HCT116 (cell line): ENCODE measurements at regions not wholly inside any gene's neighbourhood (a gene's known extent, or its start where the extent isn't known, plus 50 kb on each side); places are given as distances from the start of the nearest gene placed in this dataset.

Source experiments
- ATAC-seq: fragments of 200-7000 bp; cut with Tn5 transposase; 2 replicates; pipeline ENCODE4 v1.9.1; 2020; ENCODE audit warnings: mild to moderate bottlenecking, moderate library complexity
- BruUV-seq: library from RNA; stranded (reverse); fragments of 400-500 nt; replicated peaks from 2 replicates; lab custom pipeline; 2021; lab: Mats Ljungman, UMichigan
- CTCF ChIA-PET: fragments of 300-600 bp; sonication (Branson Sonifier 250); formaldehyde crosslinking; loops from one replicate; lab custom pipeline; 2021; ENCODE audit warnings: antibody characterized with exemption; lab: Charles Lee
- POLR2A ChIA-PET: fragments of 300-600, 350-600 bp; sonication (Branson Sonifier 250); formaldehyde crosslinking; loops from one replicate; lab custom pipeline; 2021; ENCODE audit warnings: antibody characterized with exemption; lab: Charles Lee
- RAD21 ChIA-PET, 2 experiments: fragments of 300-600 bp; sonication (Branson Sonifier 250); formaldehyde crosslinking; loops; one replicate each; lab custom pipeline; 2023; ENCODE audit warnings: low total read pairs in 2 of 2; ENCODE audit not compliant: uncharacterized antibody in 2 of 2, unreplicated experiment in 2 of 2, low non-redundant PET in 1 of 2; lab: Charles Lee
- DNase-seq: peaks from one replicate; pipeline ENCODE4 v3.0.0-alpha.2; 2010; ENCODE audit warnings: low read depth, low spot score
- H2AFZ ChIP-seq: fragments of 200-600 bp; shearing (Covaris generic), sonication (generic); 2 replicates; pipeline ENCODE4 v1.6.1; 2017; ENCODE audit warnings: low read depth, mixed run types, mixed read lengths, antibody characterized with exemption, low read length; ENCODE audit not compliant: poor library complexity, severe bottlenecking
- H3K27ac ChIP-seq: 2 replicates; pipeline ENCODE4 v1.5.1; 2012; ENCODE audit warnings: low read depth, low read length
- H3K27me3 ChIP-seq: fragments of 200-600 bp; sonication (generic); 2 replicates; pipeline ENCODE4 v1.6.1; 2016; ENCODE audit warnings: mixed run types, low read length, mixed read lengths; ENCODE audit not compliant: insufficient read depth
- H3K36me3 ChIP-seq, 2 experiments: fragments of 200-500 bp in 1 of 2; fragments of 200-600 bp in 1 of 2; sonication (Bioruptor generic) in 1 of 2; sonication (generic) in 1 of 2; 2 replicates each; pipeline versions ENCODE4 v1.5.1 to v1.6.1; 2014 to 2016; ENCODE audit warnings: low read length in 2 of 2, inconsistent platforms in 1 of 2, mixed read lengths in 1 of 2, mixed run types in 1 of 2; ENCODE audit not compliant: insufficient read depth in 2 of 2, control insufficient read depth in 1 of 2
- H3K4me1 ChIP-seq, 2 experiments: fragments of 200-600 bp in 1 of 2; sonication (generic) in 1 of 2; 2 replicates each; pipeline versions ENCODE4 v1.5.1 to v1.6.1; 2012 to 2017; ENCODE audit warnings: low read length in 2 of 2, inconsistent platforms in 1 of 2, mild to moderate bottlenecking in 1 of 2, mixed read lengths in 1 of 2, mixed run types in 1 of 2, moderate library complexity in 1 of 2; ENCODE audit not compliant: insufficient read depth in 2 of 2, control insufficient read depth in 1 of 2
- H3K4me2 ChIP-seq: fragments of 200-600 bp; sonication (generic); 2 replicates; pipeline ENCODE4 v1.6.1; 2017; ENCODE audit warnings: mixed run types, low read length, mixed read lengths
- H3K4me3 ChIP-seq, 2 experiments: fragments of 200-600 bp in 1 of 2; sonication (generic) in 1 of 2; replicated peaks in 1 of 2; 2 replicates each; pipeline ENCODE4 v1.5.1; 2011 to 2016; ENCODE audit warnings: low read length in 2 of 2, control low read depth in 1 of 2, low read depth in 1 of 2, mild to moderate bottlenecking in 1 of 2, mixed read lengths in 1 of 2, mixed run types in 1 of 2
- H3K79me2 ChIP-seq: fragments of 200-600 bp; sonication (generic); 2 replicates; pipeline ENCODE4 v1.6.1; 2017; ENCODE audit warnings: mild to moderate bottlenecking, mixed run types, low read length, moderate library complexity, mixed read lengths; ENCODE audit not compliant: insufficient read depth
- H3K9ac ChIP-seq: fragments of 200-600 bp; sonication (generic); 2 replicates; pipeline ENCODE4 v1.6.1; 2016; ENCODE audit warnings: low read length, mixed read lengths
- H3K9me2 ChIP-seq: fragments of 200-600 bp; sonication (generic), shearing (Covaris generic); 2 replicates; pipeline ENCODE4 v1.6.1; 2017; ENCODE audit warnings: mixed run types, mild to moderate bottlenecking, moderate library complexity; ENCODE audit not compliant: insufficient read depth
- H3K9me3 ChIP-seq, 2 experiments: fragments of 200-500 bp in 1 of 2; fragments of 200-600 bp in 1 of 2; sonication (Bioruptor generic) in 1 of 2; sonication (generic) in 1 of 2; 2 replicates each; pipeline ENCODE4 v1.6.1; 2014 to 2017; ENCODE audit warnings: low read length in 2 of 2, mixed read lengths in 2 of 2, inconsistent platforms in 1 of 2, low read depth in 1 of 2, mild to moderate bottlenecking in 1 of 2, mixed run types in 1 of 2, moderate library complexity in 1 of 2; ENCODE audit not compliant: control insufficient read depth in 1 of 2, insufficient read depth in 1 of 2
- H4K20me1 ChIP-seq: fragments of 200-600 bp; sonication (generic), shearing (Covaris generic); 2 replicates; pipeline ENCODE4 v1.6.1; 2017; ENCODE audit warnings: mixed run types, mild to moderate bottlenecking, moderate library complexity; ENCODE audit not compliant: insufficient read depth
- EGR1 ChIP-seq: IDR thresholded peaks from 2 replicates; pipeline ENCODE4 v1.6.1; 2012; ENCODE audit warnings: low read depth
- FOSL1 ChIP-seq: IDR thresholded peaks from 2 replicates; pipeline ENCODE4 v1.6.1; 2012; ENCODE audit warnings: low read depth
- JUND ChIP-seq: IDR thresholded peaks from 2 replicates; pipeline ENCODE4 v1.6.1; 2012
- RAD21 ChIP-seq: IDR thresholded peaks from 2 replicates; pipeline ENCODE4 v1.6.1; 2012; ENCODE audit warnings: low read depth, mild to moderate bottlenecking
- TCF7L2 ChIP-seq: IDR thresholded peaks from 2 replicates; pipeline ENCODE4 v1.7.0; 2011; ENCODE audit warnings: borderline replicate concordance, inconsistent platforms; ENCODE audit not compliant: insufficient read depth, insufficient read length; ENCODE audit errors: extremely low read depth
- ZNF274 ChIP-seq: fragments of 200-500 bp; sonication (Bioruptor generic); IDR thresholded peaks from 2 replicates; pipeline ENCODE4 v1.6.1; 2014; ENCODE audit warnings: mild to moderate bottlenecking, low read depth, low read length, inconsistent platforms
- intact Hi-C: fragments of 100-400 bp; cut with micrococcal nuclease; formaldehyde crosslinking; loops from 2 replicates; pipeline ENCODE4 v1.10.0; 2022
- TF ChIP-seq, protein P1 (sequence below): IDR thresholded peaks from 2 replicates; pipeline ENCODE4 v1.6.1; 2012; ENCODE audit warnings: low read depth
- TF ChIP-seq, protein P2 (sequence below), 3 experiments: fragments of 200-600 bp in 1 of 3; sonication (generic) in 1 of 3; IDR thresholded peaks in 2 of 3; conservative IDR thresholded peaks in 1 of 3; 2 replicates each; pipeline ENCODE4 v1.5.1; 2012 to 2017; ENCODE audit warnings: low read depth in 2 of 3, low read length in 2 of 3, antibody characterized with exemption in 1 of 3, borderline replicate concordance in 1 of 3, control low read depth in 1 of 3, mild to moderate bottlenecking in 1 of 3, mixed read lengths in 1 of 3, mixed run types in 1 of 3, moderate library complexity in 1 of 3; ENCODE audit not compliant: insufficient read depth in 1 of 3
- TF ChIP-seq, protein P3 (sequence below): IDR thresholded peaks from 2 replicates; pipeline ENCODE4 v1.6.1; 2011; ENCODE audit warnings: mild to moderate bottlenecking, low read length, moderate library complexity; ENCODE audit not compliant: insufficient replicate concordance; ENCODE audit errors: extremely low read depth

DNA sequence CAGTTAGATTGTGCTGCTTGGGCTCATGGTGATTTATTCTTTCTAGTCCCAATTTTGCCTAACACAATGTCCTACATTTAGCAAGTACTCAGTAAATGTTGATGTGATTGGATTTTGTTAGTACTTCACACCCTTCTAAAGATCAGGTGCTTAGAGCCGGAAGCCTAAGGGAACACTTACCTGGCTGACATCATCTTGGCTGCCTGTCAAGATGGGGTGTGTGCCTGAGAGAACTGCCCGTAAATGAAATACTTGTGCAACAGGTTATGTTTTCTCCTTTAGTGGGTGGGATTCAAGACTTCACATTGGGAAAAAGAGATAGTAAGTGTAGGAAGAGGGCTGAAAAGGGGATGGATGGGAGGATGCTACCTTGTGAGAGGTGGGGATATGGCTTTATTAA lies 75.5 kb upstream of the MACF1 start (continued):
- no peak for TF ChIP-seq ZNF274
- TF ChIP-seq FOSL1, result peak; percentile 25; the same call in 1 of the 2 replicates
- TF ChIP-seq JUND, result peak; percentile 69

DNA sequence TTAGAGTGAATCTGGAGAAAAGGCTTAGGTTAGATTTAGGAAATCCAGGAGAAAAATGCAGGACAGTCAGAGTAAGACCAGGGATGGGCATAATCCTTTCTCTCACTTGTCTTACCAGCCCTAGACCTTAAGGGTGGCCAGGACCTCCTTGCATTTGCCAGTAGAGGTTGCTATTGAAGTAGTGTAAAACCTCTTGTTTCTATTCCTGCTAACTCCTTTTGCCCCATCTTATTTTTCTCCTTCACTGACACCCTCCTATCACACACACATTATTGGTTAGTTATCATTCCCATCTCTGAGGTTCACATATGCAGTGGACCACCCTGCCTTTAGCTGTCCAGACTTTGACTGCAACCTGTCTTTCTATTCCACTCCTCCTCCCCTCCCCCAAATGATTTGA lies 75.0 kb upstream of the MACF1 start:
- TF ChIP-seq EGR1 (no peak), FOSL1 (no peak), ZNF274 (no peak), TCF7L2 (no peak), RAD21 (peak; percentile 46)
- TF ChIP-seq, protein P1, sequence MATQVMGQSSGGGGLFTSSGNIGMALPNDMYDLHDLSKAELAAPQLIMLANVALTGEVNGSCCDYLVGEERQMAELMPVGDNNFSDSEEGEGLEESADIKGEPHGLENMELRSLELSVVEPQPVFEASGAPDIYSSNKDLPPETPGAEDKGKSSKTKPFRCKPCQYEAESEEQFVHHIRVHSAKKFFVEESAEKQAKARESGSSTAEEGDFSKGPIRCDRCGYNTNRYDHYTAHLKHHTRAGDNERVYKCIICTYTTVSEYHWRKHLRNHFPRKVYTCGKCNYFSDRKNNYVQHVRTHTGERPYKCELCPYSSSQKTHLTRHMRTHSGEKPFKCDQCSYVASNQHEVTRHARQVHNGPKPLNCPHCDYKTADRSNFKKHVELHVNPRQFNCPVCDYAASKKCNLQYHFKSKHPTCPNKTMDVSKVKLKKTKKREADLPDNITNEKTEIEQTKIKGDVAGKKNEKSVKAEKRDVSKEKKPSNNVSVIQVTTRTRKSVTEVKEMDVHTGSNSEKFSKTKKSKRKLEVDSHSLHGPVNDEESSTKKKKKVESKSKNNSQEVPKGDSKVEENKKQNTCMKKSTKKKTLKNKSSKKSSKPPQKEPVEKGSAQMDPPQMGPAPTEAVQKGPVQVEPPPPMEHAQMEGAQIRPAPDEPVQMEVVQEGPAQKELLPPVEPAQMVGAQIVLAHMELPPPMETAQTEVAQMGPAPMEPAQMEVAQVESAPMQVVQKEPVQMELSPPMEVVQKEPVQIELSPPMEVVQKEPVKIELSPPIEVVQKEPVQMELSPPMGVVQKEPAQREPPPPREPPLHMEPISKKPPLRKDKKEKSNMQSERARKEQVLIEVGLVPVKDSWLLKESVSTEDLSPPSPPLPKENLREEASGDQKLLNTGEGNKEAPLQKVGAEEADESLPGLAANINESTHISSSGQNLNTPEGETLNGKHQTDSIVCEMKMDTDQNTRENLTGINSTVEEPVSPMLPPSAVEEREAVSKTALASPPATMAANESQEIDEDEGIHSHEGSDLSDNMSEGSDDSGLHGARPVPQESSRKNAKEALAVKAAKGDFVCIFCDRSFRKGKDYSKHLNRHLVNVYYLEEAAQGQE, result no peak
- TF ChIP-seq, protein P2, sequence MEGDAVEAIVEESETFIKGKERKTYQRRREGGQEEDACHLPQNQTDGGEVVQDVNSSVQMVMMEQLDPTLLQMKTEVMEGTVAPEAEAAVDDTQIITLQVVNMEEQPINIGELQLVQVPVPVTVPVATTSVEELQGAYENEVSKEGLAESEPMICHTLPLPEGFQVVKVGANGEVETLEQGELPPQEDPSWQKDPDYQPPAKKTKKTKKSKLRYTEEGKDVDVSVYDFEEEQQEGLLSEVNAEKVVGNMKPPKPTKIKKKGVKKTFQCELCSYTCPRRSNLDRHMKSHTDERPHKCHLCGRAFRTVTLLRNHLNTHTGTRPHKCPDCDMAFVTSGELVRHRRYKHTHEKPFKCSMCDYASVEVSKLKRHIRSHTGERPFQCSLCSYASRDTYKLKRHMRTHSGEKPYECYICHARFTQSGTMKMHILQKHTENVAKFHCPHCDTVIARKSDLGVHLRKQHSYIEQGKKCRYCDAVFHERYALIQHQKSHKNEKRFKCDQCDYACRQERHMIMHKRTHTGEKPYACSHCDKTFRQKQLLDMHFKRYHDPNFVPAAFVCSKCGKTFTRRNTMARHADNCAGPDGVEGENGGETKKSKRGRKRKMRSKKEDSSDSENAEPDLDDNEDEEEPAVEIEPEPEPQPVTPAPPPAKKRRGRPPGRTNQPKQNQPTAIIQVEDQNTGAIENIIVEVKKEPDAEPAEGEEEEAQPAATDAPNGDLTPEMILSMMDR (IDR thresholded peaks at IDR 0.05 in 2 of 3, conservative IDR thresholded peaks at IDR 0.05 in 1 of 3; ENCODE audit: borderline replicate concordance in 1 of 3, insufficient read depth in 1 of 3, low read depth in 2 of 3, low read length in 2 of 3), result peak; percentile 30 to 40 (median 30); a peak in 4 of 6 replicates
- TF ChIP-seq, protein P3, sequence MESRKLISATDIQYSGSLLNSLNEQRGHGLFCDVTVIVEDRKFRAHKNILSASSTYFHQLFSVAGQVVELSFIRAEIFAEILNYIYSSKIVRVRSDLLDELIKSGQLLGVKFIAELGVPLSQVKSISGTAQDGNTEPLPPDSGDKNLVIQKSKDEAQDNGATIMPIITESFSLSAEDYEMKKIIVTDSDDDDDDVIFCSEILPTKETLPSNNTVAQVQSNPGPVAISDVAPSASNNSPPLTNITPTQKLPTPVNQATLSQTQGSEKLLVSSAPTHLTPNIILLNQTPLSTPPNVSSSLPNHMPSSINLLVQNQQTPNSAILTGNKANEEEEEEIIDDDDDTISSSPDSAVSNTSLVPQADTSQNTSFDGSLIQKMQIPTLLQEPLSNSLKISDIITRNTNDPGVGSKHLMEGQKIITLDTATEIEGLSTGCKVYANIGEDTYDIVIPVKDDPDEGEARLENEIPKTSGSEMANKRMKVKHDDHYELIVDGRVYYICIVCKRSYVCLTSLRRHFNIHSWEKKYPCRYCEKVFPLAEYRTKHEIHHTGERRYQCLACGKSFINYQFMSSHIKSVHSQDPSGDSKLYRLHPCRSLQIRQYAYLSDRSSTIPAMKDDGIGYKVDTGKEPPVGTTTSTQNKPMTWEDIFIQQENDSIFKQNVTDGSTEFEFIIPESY, result no peak
- no peak for DNase-seq
- Histone ChIP-seq H3K9me2 (no peaks in the 10 kb centered on the region), H3K4me3 (no peak overlapping the region), H3K4me1 (peaks cover 51 to 58% of the 10 kb centered on the region in 2 experiments), H3K27me3 (no peaks in the 10 kb centered on the region), H3K27ac (no peak overlapping the region), H4K20me1 (no peaks in the 10 kb centered on the region), H3K4me2 (peak overlapping the region; percentile 44; the same call in 1 of the 2 replicates), H3K9ac (no peak overlapping the region), H2AFZ (no peak overlapping the region), H3K79me2 (peaks cover 11% of the 10 kb centered on the region; the same call in 1 of the 2 replicates), H3K36me3 (no peaks in the 10 kb centered on the region), H3K9me3 (no peaks in the 10 kb centered on the region)
- POLR2A ChIA-PET, result no interaction called here
- ATAC-seq, result peak; percentile 57
- intact Hi-C loops, result no loop called here
- CTCF ChIA-PET, result interaction anchor here (1.0 to 1.4 kb wide), 3 partner anchors 13 to 62 kb away, joined by 3 read pairs; no protein-coding TSS in a partner anchor
- BruUV-seq, result no TSS peak
- RAD21 ChIA-PET, result interaction anchor here in 1 of 2 experiments (1.1 kb wide), 1 partner anchor 62 kb away, joined by 3 read pairs; no protein-coding TSS in a partner anchor
